Stimulated activated CD4-positive, alpha-beta T cell treated with anti-CD3 and anti-CD28 coated beads, Interleukin-2, amount 100 ng/mL, for 48 hours (primary cell): ENCODE measurements at regions not wholly inside any gene's neighbourhood (a gene's known extent, or its start where the extent isn't known, plus 50 kb on each side); places are given as distances from the start of the nearest gene placed in this dataset.
"Not testable (repeated sequence)": the region's sequence is repeated elsewhere in the genome, so short reads cannot be mapped to it uniquely, and the experiment has no call there.

ENCODE experiments used
- DNase-seq, 2 donors: peaks; one replicate each; pipeline ENCODE4 v3.0.0-alpha.2; 2020

DNA sequence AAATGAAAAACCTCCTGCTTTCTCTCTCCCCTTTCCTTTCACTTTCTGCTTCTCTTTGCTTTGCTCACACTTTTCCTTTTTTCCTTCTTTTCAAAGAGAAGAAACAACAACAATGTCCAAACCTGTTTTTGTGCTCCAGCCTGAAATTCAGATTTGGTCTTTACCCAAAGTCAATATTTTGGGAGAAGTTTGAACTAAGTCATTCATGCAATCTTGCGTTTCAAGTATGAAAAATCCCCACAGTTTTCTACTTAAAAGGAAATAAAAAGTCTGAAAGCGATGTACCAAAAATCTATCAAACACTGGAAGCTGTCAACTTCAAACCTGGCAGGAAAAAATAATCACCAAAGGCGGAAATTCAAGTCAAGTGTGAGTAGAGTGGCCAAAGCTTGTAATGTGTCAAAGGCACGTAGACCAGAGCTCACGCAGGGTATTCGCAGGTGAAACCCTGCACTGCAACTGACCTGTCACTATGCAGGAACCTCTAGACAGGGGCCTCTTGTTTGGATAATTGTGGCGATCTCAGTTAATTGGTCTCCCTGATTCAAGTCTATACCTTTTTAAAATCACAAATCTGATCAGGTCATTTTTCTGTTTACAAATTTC, 118.8 kb upstream of the GALNT15 start:
- DNase-seq, result no peak

DNA sequence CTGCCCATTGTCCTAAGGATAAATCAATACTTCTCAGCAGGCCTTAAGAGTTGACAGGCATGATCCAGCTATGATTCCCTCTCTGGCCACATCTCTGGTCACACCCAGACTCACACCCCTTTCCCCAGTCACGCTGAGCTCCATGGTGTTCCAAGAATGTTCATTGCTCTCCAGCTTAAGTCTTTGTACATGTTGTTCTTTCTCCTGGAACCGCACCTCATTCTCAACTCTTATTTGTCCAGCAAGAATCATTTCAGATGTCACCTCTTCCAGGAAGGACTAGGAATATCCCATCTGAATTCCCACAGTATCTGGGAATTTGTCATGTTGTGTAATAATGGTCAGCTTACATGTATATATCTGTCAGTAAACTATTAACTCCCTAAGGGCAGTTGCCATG, 118.3 kb upstream of the GALNT15 start:
- no peak for DNase-seq

DNA sequence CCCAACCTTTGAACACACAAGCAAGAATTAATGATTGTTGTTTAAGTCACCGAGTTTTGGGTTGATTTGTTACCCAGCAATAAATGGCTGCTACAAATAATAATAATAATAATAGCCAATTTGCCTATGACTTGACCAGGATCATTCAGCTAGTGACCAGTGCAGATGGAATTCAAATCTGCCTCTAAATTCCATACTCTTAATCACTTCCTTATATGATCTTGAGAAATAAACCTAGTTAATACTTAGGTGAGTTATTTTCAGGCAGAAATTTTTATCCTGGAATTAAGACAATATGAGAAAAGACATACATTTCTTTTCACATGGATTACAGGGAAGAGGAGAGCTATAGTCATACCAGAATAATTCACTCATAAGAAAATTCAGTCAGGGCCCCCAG, 116.0 kb upstream of the GALNT15 start:
- DNase-seq, result no peak

DNA sequence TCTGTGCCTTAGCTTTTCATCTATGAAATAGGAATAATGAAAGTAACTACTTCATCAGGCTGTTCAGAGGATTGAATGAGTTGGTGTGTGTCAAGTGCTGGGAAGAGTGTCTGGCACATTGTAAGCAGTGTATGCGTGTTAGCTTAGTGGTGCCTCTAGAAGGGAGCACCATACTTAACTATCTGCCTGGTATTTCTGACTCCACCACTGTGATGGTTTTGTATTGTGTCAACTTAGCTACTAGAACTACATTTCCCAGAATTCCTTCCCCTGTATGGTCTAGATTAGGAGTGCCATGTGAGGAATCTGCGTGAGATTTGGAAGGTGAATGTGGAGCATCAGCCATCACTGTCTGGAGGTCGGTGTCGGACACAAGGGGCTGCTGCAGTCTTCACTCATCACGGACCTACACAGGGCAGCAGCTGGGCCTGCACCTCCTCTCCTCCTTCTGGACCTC, 115.4 kb upstream of the GALNT15 start:
- DNase-seq, result no peak

DNA sequence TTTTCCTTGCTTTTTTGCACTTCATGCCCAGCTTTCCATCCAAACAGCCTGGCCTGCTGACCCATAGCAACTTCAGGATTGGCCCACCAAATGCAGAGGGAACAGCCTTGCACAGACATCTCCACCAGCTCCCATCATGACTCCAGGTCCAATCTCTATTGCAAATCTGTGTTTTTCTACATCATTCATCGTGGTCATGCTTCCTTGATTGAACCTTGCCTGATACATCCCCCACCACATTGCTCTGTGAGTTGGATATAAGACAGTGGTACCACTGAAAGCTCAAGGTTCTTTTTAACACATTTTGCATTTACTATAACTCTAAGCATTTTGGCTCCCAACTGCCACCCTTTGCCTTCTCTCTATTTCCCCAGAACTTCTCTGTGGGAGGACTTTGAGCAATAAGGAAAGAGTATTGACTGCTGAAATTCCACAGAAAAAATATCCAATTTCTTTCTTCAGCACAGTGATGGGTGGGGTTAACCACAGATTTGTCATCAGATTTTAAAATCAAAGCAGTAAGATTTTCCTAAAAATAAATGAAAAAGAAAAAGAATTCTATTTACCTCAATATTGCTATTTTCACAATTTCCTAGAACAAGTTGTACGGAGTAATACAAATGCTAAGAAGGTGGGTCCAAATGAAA, 114.6 kb upstream of the GALNT15 start:
- no peak for DNase-seq

DNA sequence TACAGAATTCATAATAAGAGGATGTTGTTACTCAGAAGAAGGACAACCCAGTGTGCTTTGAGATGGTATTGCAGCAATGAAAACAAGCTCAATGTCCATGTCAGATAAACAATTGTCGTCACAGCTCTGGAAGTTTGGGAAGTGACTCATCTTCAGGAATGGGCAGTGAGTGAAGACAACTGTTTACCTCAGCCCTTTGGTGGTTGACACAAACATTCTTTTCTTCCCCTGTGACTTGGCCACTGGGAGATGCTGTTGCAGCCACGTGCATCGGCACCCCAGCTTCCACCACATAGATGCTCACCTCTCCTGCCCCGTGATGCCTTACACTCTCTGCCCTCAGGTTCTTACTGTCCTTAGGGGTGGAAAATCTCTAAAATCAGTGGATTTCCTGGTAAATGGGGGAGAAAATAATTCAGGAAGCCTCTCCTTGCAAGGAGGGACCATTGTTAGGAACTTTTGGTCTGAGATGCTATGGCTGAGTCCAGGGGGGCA, 114.1 kb upstream of the GALNT15 start:
- no peak for DNase-seq

DNA sequence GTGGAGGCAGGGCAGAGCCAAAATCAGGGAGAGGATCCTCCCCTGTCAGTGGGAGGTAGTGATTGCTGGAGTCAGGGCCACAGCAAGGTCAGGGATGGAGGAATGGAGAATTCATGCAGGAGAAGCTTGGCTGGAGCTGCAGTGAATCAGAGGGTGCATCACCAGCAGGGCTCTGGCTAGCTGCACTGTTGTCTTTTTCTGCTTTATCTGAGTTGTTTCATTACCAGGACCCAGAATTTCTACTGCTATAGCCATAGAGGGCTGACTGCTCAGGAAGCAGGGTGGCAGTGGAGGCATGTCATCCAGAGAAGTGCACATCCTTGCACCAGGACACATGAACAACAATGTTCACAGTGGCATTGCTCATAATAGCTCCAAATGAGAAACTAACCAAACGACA, 113.5 kb upstream of the GALNT15 start:
- no peak for DNase-seq

DNA sequence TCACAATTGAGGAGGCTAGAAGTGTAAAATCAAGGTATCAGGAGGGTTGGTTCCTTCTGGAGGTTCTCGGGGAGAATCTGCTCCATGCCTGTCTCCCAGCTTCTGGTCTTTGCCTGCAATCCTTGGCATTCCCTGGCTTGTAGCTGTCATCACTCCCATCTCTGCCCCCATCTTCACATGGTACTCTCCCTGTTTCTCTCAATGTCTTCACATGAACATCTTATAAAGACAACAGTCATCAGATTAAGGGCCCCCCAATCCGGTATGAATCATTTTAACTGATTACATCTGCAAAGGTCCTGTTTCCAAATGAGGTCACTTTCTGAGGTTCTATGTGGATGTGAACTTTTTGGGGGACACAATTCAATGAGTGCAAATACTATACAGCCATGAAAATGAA, 113.0 kb upstream of the GALNT15 start:
- no peak for DNase-seq

DNA sequence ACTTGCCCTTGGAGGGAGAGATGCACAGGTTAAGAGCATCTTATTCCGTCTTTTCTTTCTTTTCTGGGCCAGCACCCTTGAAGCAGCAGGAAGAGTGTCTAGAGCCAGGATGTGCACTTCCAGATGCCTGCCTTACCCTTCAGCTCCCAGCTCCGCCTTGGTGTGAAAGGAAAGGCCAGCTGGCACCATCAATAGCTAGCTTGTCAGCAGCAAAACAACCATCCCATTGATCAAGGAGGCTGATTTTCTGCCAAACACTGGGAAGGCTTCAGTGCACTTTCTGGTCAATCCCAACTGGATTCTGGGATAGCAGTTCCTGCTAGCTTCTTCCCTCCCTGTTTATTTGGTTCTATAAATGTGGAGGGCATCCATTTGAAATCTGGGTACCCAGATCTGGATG, 110.9 kb upstream of the GALNT15 start:
- no peak for DNase-seq

DNA sequence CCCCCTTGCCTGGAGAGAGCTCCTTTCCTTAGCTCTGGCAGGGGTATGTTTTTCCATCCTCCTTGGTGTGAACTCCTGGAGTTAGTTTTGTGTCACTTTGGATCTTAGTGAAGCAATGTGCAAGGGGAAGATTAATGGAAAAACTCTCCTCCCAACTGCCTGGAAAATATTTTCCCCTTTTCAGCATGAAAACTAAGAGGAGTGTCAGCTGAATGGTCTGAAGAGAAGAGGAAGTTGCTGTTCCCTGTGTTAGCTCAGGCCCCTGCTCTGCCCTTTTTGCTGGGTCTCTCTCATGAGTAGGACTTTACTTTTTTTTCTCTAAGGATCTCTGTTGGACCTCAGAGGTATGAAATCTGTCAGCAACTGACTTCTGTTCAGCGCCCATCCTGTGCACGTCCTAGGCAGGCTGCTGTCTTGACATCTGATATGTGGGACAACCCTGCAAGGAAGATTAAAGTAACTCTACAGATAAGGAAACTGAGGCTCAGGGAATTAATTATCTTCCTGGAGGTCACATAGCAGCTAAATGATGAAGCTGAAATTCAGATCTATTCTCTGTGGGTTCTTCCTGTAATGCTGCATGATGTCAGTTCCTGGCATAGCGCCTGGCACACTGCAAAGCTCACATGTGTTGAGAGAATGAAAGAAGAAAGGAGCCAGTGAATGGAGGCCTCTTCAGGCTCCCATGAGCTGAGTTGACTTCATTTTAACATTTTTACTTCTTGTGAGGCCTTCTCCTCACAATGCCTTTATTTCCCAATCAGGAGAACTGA, 109.7 kb upstream of the GALNT15 start:
- DNase-seq, result no peak

DNA sequence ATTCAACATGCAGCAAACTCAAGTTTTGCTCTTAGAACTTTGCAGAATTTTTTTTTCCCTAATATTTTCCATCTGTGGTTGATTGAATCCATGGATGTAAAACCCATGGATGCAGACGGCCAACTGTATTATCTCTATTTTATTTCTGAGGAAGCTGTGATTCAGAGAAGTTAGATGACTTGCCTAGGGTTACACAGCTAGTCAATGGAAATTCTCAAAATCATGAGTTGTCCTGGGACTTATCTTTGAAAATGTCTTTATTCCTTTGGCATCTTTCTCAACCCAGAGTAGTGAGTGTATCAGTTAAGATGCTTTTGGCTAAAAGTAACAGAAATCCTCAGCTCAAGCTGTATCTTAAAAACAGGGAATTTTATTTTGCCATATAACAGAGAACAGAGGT, 107.9 kb upstream of the GALNT15 start:
- no peak for DNase-seq

DNA sequence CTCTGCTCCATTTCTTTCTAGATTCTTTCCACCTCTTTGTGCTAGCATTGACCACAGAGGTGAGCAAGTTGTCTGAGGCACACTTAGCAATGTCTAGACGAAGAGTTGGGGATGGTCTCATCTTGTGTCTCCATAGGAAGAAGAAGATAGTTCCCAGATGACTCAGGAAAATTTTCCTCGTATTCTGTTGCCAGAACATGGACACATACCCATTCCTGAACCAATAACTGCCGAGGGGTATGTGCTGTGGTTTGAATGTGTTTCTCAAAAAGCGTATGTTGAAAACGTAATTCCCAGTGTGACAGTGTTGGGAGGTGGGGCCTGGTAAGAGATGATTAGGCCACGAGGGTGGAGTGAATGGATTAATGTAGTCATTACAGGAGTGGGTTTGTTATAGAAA, 107.5 kb upstream of the GALNT15 start:
- DNase-seq, result no peak

DNA sequence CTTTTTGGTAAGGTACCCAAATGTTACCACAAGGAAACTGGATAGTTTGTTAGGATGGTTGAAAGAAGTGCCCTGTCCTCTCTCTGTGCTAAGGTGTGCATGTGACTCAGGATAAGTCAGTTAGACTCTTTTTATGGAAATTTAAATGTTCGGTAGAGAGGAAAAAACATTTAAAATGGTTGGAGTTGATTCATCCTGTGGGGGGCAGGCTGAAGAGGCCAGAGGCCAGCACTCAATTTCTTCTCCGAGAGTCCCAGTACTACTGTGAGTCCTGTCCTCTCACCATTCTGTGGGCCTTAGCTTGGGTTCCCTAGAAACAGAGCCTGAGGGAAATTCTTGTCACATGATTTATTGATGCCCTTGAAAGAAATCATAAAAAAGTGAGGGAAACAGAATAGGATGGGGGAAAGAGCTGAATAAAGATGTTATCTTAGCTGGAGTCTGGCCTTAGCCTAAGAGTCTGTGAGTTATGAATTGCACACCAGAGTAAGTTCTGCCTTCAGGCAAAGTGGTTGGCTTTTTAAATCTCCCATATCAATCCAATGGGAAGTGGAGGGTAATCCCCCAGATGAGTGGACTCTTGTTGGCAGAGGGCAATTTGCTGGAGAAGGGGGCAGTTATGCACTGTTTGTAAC, 106.5 kb upstream of the GALNT15 start:
- DNase-seq, result no peak

DNA sequence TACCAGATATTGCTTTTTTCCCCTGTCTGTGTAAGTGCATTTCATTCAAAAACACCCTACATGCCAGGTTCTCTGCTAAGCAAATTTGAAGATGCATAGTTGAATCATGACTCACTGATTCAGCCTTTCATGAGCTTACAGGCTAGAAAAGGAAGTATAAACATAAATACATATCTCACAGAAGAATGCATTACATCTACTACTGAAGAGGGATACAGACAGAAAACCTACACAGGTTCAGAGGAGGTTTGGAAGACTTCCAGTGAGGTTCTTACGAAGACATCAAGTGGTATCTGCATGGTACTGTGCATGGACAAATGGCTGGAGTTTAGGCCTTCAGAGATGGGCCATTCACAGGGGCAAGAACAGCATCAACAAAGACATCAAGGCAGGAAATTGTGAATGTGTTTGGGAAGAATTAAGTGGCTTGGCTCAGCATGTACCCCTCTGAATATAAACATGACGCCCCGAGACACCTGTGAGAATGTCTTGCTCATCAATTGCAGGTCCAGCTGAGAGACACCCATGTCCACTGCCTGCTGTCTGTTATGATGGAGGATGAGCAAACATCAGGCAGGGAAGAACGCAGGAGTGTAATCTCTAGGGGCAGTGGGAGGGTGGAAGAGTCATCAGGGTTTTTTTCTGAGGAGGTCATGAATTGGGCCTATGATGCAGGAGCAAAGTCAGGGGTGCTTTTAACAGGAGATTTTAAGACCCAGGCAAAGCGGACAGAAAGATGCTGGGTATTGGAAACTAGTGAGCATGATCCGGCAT, 105.1 kb upstream of the GALNT15 start:
- DNase-seq, result no peak

DNA sequence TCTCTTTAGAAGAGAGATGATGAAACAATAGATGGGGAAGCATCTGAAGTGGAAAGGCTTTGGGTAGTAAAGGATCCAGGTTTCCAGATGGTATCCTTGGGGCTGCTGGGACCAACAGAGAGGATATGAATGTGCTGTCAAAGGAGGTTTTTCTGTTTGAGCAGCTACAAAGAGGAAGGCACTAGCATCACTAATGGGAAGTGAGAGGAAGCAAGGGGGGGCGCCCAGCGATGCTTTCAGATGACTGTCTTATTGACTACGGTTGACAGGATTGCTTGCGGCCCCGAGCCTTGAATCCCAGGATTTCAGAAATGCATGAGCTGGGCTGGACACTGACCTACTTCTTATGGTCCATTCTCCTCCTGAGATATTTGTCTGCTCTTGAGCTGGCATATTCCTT, 103.8 kb upstream of the GALNT15 start:
- DNase-seq, result no peak

DNA sequence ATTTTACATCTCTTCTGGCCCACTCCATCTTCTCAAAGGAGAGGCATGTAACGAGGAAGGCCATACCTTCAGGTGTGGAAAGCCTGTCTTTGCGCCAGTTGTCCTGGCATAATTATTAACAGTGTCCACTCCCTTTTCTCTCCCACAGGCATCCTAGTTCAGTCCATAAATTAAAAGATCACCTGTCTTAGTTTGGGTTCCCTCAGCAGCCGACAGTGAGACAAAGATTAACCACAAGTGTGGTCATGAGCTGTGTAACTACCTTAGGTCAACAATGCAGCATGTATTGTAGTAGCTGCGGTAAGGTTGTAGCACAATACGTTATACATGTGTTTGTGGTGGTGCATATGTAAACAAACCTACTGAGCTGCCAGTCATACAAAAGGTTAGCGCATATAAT, 103.3 kb upstream of the GALNT15 start:
- no peak for DNase-seq

DNA sequence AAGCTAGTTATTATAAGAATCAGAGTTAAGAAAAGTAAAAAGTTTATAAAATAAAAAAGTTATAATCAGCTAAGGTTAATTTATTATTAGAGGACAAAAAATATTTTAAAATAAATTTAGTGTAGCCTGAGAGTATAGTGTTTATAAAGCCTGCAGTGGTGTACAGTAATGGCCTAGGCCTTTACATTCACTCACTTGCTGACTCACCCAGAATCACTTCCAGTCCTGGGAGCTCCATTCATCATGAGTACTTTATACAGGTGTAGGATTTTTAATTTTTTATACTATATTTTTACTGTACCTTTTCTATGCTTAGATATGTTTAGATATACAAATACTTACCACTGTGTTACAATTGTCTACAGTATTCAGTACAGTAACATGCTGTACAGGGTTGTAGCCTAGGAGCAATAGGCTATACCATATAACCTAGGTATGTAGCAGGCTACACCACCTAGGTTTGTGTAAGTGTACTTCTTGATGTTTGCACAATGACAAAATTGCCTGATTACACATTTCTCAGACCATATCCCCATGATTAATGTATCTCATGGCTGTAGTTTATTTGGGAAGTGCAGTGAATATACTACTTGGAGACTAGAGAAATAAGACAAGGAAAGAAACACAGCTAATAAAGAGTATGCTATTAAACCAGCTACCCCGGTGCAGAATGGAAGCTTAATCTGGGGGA, 101.9 kb upstream of the GALNT15 start:
- DNase-seq, result no peak

DNA sequence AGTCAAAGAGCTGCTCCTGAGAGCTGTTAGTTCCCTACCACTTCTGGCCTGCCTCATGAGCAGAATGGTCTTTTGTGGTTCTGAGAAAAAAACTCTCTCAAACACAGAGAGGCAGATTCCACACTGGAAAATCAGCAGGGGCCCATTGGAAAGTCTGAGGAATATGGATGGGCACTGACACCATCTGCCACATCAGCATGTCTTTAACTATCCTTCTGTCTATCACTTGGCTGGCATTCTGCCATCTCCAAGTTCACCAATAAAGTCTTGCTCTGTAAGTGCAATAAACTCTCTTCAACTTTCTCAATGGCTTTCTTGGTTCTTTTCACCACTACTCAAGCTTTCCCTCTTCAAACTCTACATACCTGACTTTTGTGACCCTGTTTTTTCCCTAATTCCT, 101.3 kb upstream of the GALNT15 start:
- DNase-seq, result no peak

DNA sequence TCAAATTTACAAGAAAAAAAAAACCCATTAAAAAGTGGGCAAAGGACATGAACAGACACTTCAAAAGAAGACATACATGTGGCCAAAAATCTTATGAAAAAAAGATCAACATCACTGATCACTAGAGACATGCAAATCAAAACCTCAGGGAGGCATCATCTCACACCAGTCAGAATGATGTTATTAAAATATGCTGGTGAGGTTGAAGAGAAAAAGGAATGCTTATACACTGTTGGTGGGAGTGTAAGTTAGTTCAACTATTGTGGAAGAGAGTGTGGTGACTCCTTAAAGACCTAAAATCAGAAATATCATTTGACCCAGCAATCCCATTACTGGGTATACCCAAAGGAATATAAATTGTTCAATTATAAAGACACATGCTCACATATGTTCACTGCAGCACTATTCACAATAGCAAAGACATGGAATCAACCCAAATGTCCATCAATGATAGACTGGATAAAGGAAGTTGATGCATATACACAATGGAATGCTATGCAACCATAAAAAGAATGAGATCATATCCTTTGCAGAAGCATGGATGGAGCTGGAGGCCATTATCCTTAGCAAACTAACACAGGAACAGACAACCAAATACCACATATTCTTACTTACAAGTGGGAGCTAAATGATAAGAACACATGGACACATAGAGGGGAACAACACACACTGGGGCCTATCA, 100.3 kb upstream of the GALNT15 start:
- DNase-seq, result not testable (repeated sequence)

DNA sequence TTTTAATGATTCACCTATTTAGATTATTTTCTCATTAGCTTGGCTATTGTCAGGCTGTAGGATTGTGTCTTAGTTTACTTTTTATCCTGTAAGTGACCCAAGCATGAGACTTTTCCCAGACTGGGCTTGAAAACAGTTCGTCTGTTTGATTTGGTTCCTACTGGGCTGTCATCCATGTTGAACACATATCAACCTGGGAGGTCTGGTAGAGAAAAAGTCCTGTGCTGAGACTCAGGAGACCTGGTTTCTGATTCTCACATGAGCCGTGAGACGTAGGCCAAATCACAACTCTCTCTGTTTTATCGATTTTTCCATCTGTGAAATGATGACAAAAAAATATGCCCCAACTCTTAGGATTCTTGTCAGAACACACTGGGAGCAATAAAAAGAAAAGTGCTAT, 98.8 kb upstream of the GALNT15 start:
- DNase-seq, result no peak

DNA sequence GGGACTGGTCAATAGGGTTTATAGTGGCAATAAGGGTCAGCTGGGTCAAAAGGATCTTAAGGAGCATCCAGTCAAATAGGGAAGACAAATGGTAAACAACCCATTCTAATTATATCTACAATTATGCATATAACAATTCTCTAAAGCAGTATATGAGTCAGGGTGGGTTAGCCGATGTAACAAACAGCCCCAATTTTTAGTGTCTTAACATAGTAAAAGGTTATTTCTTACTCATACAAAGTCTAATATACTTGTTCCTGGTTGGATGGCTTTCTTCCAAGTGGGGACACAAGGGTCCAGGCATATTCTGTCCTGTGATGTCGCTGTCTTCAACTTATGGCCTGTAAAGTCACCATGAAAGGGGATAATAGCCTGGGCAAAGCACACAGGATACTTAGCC, 97.9 kb upstream of the GALNT15 start:
- no peak for DNase-seq

DNA sequence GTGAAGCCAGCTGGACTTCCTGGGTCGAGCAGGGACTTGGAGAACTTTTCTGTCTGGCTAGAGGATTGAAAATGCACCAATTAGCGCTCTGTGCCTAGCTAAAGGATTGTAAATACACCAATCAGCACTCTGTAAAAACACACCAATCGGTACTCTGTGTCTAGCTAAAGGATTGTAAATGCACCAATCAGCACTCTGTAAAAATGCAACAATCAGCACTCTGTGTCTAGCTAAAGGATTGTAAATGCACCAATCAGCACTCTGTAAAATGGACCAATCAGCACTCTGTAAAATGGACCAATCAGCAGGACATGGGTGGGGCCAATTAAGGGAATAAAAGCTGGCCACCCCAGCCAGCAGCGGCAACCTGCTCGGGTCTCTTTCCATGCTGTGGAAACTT, 97.3 kb upstream of the GALNT15 start:
- DNase-seq, result not testable (repeated sequence)
